Myocyte (in vitro differentiated cells): ENCODE measurements at regions not wholly inside any gene's neighbourhood (a gene's known extent, or its start where the extent isn't known, plus 50 kb on each side); places are given as distances from the start of the nearest gene placed in this dataset.
A peak's percentile ranks its signal among the peaks of the same experiment; 100 is the strongest.

ENCODE experiments used
- DNase-seq: peaks from one replicate; pipeline ENCODE4 v3.0.0-alpha.2; 2012; ENCODE audit warnings: low read depth

DNA sequence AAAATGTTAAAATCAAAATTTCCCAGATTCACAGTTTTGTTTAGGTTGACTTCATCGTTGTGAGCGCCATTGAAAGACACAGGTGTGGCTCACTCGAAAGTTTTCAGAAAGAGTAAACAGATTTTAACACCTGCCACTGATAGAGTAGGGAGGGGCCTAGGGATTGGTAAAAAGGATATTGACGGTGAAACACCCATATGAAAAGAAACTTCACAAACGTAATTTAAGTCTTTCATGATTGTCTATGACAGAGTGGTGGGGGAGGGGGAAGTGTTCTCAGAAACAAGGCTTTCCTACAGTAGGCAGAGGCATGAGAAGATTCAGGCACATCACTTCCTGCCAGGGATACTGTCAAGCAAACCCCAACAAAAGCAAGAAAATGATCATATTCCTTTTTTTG is 101.4 kb downstream of the PERP start:
- DNase-seq, result no peak

DNA sequence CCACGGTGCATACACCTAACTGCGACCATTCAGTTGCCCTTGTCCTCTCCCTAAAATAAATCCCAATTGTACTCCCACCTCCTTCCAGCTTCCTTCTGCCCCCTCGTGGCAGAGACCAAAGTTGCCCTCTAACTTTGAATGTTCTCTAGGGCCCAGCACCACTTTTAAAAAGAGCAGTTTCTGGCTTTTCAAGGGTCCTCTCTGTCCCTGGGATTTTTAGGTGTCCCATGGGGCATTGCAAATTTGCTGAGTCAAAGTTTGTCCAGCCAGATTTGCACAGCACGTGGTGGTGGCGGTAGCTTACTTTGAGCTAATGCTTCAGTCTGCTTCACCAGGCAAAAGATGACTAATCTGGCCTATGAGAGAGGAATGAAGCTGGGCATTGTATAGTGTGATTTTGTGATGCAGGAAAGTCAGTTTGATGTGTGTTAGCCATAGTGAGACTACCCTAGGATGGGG is 100.2 kb downstream of the PERP start:
- peak; percentile 34 for DNase-seq

DNA sequence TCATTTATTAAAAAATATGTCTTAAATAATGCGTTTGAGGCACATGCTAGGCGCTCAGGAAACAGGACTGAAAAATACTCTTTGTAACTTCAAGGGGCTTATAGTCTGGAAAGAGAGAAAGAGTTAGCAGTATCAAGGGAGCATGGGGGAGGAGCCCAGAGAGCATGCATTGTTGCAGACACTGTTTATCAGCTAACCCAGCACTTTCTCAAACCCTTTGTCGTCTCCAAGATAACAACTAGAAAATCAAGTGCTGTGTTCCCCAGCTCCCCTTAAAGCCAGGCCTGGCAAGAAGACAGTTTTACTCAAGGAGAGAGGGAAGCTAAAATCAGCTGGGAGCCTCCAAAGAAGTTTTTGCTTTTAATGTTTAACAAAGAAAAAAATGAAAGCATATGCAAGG is 98.4 kb downstream of the PERP start:
- DNase-seq, result no peak

DNA sequence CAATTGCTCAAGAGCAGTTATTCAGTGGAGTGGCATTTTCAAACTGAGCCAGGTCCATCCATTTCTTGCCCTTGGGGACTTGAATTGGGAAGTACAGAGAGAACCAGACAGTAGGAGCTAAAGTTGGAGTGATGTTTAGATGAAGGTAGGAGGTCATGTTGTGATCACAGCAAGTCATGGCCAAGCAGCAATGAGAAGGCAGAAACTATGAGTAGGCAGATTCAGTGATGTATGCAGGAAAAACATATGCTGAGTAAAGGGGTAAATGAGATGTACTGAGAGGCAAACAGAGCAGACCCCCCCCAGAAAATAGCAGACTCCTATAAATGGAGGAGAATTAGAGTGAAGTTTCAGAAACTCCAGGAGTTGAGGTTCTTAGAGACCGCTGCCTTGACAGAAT is 95.8 kb downstream of the PERP start:
- no peak for DNase-seq

DNA sequence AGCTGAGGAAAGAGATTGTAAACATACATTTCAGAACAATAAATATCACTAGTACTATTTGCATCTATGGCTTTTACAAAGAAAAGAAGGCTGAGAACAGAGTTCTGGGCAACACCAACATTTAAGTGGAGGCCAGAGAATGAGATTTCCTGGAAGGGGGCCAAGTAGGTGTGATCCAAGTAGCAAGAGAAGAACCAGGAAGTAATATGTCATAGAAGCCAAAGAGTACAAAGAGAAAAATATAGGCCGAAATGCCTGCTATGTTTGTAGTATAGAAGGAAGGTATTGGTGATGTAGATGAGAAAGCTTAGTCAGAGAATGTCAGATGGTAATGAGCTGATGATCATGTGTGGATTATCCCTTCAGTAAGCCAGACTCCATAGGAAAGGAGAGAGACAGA is 94.5 kb downstream of the PERP start:
- DNase-seq, result no peak

DNA sequence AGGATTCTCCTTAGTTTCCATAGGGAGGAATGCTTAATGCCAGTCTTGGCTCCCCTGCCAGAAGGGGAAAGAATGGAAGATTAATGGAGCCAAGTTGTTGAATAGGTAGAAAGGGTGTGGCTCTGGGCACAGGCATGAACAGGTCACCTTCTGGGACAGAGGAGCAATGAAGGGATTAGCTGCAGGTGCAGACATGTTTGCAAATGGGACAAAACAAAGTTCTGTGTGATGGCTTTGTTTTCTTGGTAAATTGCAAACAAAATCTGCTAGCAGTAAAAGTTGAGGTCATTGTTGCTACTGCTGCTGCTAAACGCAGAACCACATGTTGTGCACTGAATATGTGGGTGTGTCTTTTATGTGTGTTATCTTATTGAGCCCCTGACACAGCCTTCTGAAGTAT is 93.3 kb downstream of the PERP start:
- no peak for DNase-seq

DNA sequence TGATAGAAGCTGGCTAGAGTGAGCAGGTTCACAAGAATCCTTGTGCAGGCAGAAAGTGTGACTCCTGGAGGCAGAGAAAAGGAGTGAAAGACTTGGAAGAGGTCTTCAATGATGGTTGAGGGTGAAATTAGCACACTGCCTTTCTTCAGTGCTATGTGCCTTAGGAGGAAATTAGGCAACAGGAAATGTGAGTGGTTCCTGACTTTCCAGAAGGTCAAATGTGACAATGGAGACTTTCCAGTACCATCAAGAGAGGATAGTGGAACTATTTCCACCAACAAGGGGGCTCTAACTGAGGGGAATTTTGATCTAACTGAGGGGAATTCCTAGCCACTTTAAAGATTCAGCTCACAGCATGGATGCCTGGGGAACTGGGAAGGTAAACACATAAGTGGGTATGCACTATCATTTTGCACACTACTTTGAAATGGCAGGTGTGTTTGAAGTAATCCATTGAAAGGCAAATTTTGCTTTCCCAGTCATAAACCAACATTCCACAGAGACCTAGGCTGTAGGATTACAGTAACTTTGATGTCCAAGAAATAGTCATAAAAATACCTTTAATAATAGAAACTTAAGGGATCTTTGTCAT is 90.0 kb downstream of the PERP start:
- DNase-seq, result no peak

DNA sequence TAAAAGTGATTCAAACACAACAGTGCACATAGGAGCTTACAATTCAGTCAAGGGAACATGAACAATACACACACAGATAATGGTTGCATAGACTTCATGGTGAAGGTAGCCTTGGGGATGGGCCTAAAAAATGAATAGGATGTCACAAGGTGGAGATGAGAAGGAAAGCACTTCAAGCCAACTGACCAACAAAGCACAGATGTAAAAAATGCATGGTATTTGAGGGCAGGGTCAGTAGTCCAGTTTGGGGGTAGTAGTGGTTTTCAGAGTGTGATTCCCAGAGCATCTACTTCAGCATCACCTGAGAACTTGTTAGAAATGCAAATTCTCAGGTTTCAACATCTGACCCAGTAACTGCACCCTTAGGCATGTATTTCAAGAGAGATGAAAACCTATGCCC is 88.9 kb downstream of the PERP start:
- no peak for DNase-seq

DNA sequence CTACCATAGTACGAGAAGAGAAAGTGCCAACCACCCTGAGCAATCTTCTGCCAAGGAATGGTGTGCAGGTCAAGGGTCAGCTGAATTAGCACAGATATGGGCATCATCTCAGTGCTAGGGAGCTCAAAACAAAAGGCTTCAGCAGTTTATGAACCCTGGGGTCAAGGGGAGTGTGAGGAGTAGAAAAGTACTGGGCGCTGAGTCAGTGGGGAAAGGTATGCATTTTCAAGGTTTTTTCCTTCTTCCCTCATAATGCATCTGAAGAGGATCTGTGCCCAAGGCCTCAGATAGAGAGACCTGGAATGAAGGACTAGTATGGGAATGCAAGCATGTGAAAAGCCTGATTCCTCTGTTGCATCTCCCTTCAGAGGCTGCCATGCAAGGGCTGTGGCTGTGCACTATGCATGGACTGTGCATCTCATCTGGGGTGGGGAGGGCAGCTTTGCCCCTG is 81.7 kb downstream of the PERP start:
- no peak for DNase-seq

DNA sequence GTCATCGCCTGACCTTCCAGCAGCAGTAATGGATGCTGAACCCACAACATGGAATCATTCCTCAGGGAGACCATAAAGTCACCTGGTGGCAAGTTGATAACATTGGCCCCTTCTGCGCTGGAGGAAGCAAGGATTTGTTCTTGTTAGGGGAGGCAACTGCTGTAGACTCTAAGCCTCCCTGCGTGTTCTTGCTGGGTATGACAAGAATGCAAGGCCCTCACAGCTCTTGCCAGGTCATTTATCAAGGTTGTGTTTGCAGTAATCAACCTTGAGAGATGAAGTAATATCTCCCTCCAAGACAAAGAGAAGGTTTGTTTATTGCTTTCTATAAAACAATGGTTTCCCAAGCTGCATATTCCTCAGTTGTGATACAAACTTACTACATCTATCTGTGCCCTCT is 80.9 kb downstream of the PERP start:
- DNase-seq, result no peak

DNA sequence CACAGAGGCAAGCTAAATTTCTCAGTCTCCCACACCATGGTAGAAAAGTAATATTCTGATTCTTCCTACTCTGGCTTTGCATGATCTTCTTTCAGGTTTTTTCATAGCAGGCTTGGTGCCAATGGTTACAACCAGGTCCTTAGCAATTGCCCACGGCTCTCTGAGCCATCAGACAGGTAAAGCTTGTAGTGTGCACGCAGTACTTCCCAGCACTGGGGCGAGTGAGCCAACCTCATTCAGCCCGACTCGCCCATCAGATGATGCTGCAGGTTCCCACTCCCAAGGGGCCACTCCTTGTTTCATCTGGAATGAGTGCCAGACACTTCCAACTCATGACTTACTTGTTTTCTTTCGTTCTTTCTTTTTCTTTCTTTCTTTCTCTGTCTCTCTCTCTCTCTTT is 78.3 kb downstream of the PERP start:
- no peak for DNase-seq

DNA sequence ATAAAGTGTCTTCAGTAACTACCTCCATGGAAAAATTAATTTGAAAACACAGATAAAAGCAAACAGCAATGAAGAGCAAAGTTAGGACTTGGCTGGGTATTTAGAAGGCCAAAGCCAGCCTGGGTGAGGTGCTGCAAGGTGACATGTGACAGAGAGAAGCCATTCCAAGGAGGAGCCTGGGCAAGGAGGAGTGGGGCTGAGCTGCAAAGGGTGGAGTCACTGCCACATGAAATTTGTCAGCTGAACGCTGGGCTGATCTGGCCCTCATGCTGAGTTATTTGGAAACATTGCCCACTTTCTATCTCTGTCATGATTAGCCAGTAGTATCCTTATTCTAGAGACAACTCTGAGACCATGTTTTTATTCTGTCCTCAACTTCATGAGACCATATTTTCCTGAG is 76.3 kb downstream of the PERP start:
- no peak for DNase-seq

DNA sequence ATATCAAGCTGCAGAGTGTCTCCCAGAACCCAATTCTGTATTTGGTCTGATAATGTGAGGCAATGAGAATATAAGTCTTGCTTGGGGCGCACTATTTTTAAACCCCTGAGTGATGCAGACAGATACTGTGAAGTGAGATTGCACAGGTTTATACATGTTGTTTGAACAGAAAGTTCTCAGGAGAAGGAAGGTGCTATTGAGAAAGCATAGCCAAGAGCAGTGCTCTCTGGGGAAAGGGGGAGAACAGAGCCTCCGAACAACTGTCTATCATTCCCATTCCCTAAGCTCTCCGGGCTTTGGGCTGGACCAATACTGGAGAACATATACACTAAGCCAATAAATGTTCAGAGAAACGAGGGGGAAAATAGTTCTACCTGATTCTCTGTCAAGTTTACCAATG is 75.8 kb downstream of the PERP start:
- no peak for DNase-seq

DNA sequence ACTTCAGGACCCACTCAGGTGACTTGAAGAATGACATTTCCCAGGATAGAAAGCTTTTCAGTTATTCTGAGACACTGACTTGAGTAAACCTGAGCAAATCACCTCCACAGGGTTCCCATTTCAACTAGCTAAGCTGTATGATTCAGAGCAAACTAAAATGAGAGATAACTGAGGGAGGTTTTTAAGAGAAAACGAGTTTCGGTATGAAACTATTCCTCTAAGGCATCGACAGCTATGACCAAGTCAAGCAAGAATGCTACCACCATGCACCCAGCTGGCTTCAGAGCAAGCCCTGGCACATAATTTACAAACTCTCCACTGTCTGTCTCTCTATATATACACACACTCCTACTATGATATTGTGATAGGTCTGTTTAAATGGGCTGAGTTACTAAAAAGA is 75.4 kb downstream of the PERP start:
- DNase-seq, result no peak

DNA sequence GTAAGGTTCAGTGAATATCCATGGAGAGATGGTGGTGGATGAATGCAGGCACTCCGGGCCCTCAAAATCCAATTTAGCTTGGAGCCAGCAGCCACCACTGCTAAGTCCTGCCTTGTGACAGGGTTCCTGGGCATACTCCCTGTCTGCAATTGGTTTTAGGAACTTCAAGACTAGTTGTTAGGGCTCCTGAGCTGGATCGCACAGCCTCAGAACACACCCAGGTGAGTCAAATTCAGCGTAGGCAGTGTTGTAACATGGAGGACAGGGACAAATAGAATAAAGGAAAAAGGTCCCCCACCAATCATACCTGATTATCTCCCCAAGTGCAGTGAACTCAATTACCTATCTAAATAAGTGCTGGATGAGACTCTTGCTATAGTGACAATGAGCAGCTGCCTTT is 74.6 kb downstream of the PERP start:
- DNase-seq, result no peak

DNA sequence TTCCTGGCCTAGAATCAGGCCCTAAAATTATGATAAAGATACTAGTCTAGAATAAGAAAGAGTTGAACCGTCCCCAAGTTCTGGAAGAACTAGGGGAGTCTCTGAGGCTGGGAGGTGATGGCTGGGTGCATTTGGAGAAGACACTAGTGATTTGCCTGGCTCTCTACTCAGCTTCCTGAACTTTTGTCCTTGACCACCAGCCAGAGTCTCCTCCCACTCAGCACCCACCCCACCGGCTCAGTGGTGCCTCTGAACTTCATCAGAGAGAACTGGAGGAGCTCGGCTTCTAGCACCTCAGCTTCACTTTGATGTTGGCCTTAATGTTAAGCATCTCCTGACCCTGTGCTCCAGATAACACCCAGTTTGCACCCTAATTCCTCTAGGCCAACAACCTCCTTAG is 73.0 kb downstream of the PERP start:
- no peak for DNase-seq

DNA sequence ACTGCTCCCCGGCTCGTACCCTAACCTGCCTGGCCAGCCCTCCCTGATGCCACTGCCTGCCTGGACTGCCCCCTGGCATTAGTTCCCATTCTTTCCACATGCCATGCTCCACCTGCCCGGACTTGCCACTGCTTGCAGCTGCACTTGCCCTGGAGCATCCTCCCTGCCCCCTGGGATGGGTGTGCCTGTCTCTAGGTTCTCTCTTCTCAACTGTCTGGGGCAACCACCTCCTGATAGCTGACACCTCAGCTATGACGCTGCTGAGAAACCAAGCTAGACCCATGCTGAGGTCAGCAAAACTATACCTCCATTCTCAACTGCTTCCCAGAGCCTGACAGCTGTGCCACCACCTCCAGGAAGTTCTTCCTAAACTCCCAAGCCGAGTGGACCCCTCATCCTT is 72.1 kb downstream of the PERP start:
- no peak for DNase-seq

DNA sequence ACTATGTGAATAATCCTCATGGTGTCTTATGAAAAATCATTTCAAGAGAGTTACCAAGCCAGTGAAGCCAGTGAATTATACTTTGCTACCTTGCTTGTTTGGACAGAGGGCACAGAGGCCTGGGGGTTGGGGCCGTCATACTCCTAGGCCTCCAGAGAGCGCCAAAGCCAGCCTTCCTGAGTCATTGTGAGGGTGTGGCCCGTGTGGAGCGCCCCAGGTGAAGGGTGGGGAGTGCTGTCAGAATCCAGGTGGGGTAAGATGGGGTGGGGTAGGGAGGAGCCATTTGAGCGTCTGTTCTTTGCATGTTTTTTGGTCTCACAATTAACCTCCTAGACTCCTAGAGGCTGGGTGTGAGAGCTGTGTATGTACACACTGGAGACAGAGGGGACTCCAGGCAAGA is 71.1 kb downstream of the PERP start:
- no peak for DNase-seq

DNA sequence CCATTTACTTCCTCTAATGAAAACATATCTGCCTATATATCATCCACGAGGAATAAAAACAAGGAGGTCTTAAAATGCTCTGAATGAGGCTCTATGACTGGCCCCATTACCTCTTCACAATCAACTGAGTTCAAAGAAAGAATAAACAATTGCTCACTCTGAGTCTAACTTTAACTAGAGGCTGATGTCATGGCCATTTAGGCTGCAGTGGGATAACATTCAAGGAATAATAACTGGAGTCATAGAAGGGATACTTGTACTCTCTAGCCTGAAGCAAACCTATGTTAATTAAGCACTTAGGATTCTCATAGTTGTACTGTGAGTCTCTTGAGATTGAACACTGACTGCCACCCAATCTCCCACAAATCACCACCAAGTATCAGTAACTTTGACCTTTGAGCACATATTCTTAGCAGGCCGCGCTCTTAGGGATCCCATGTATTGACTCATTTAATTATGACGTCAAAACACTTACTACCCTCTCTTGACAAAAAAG is 70.2 kb downstream of the PERP start:
- DNase-seq, result no peak

DNA sequence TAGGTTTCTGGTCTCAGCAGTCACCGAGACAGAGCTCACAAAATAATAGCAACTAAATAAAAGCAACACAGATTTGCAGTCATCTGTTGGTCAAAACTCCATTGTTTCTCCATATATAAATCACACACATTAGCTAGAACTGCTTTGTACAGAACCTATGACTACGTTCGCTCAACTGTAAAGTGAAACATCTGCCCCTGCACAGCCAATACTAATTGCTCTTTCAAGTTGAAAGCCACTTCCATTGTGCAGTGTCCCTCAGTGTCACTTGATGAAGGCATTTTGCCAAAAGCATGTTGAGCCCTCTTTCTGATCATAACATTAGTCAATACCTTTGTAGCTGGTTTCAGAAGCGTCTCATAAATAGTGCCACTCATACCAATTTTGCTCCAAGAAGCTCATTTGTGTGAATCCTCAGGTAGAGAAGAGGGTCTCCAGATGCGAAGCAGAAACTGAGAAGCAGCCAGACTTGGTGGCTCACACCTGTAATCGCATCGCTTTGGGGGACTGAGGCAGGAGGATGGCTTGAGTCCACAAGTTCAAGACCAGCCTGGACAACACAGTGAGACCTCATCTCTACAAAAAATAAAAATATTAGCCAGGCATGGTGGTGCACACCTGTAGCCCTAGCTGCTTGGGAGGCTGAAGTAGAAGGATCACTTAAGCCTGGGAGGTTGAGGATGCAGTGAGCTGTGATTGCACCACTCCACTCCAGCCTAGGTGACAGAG is 68.9 kb downstream of the PERP start:
- DNase-seq, result no peak
